HEK293 (cell line): ENCODE measurements at regions not wholly inside any gene's neighbourhood (a gene's known extent, or its start where the extent isn't known, plus 50 kb on each side); places are given as distances from the start of the nearest gene placed in this dataset.
"Not testable (repeated sequence)": the region's sequence is repeated elsewhere in the genome, so short reads cannot be mapped to it uniquely, and the experiment has no call there.

Experiments used
- CTCF ChIA-PET: fragments of 350-600 bp; formaldehyde crosslinking; extraction: SDS; loops from one replicate; lab custom pipeline; 2021; ENCODE audit warnings: antibody characterized with exemption; lab: Yijun Ruan, JAX
- POLR2A ChIA-PET: fragments of 300-600 bp; formaldehyde crosslinking; extraction: SDS; loops from one replicate; lab custom pipeline; 2020; ENCODE audit warnings: antibody characterized with exemption, inconsistent platforms; lab: Yijun Ruan, JAX
- H3K27ac ChIP-seq: fragments of 200-500 bp; sonication (Bioruptor generic); 2 replicates; pipeline ENCODE4 v1.5.1; 2014; ENCODE audit warnings: low read depth, low read length, control low read depth, inconsistent platforms; ENCODE audit errors: extremely low read depth
- H3K36me3 ChIP-seq, 2 experiments: fragments of 200-500 bp in 1 of 2; sonication (Bioruptor generic) in 1 of 2; 1 replicate in 1 of 2; 2 replicates in 1 of 2; pipeline ENCODE4 v1.5.1; 2014 to 2017; ENCODE audit warnings: inconsistent platforms in 2 of 2, low read length in 2 of 2; ENCODE audit not compliant: control insufficient read depth in 2 of 2, insufficient read depth in 1 of 2
- H3K4me1 ChIP-seq: fragments of 200-500 bp; sonication (Bioruptor generic); 2 replicates; pipeline ENCODE4 v1.5.1; 2014; ENCODE audit warnings: mild to moderate bottlenecking, low read length, inconsistent platforms; ENCODE audit not compliant: control insufficient read depth, insufficient read depth
- H3K4me3 ChIP-seq: 2 replicates; pipeline ENCODE4 v1.5.1; 2011; ENCODE audit warnings: low read depth, mild to moderate bottlenecking, control low read depth, low read length, moderate library complexity
- H3K9me3 ChIP-seq: fragments of 200-500 bp; sonication (Bioruptor generic); 2 replicates; pipeline ENCODE4 v1.5.1; 2014; ENCODE audit warnings: low read depth, low read length, inconsistent platforms; ENCODE audit not compliant: control insufficient read depth, insufficient read depth
- HIC1 ChIP-seq: fragments of 450-650 bp; formaldehyde crosslinking; IDR thresholded peaks from 2 replicates; pipeline ENCODE4 v1.5.1; 2016; ENCODE audit warnings: missing biosample characterization, missing genetic modification characterization
- SETDB1 ChIP-seq: IDR thresholded peaks from one replicate; pipeline ENCODE4 v1.6.1; 2017; ENCODE audit warnings: mild to moderate bottlenecking, low read length, moderate library complexity, mixed read lengths; ENCODE audit not compliant: insufficient read length
- TRIM28 ChIP-seq: IDR thresholded peaks from 2 replicates; pipeline ENCODE4 v1.6.1; 2011; ENCODE audit warnings: low read length, control low read depth, borderline replicate concordance
- ZBTB1 ChIP-seq: fragments of 450-650 bp; formaldehyde crosslinking; IDR thresholded peaks from 2 replicates; pipeline ENCODE4 v1.5.1; 2016; ENCODE audit warnings: missing biosample characterization, missing genetic modification characterization
- ZNF10 ChIP-seq: fragments of 450-650 bp; formaldehyde crosslinking; IDR thresholded peaks from 2 replicates; pipeline ENCODE4 v1.5.1; 2017; ENCODE audit warnings: missing biosample characterization, missing genetic modification characterization
- ZNF214 ChIP-seq: fragments of 450-650 bp; formaldehyde crosslinking; IDR thresholded peaks from 2 replicates; pipeline ENCODE4 v1.5.1; 2017; ENCODE audit warnings: missing biosample characterization, mild to moderate bottlenecking, missing genetic modification characterization, borderline replicate concordance
- ZNF223 ChIP-seq: fragments of 450-650 bp; formaldehyde crosslinking; IDR thresholded peaks from 2 replicates; pipeline ENCODE4 v1.5.1; 2016; ENCODE audit warnings: missing biosample characterization, missing genetic modification characterization
- ZNF354C ChIP-seq: fragments of 450-650 bp; formaldehyde crosslinking; IDR thresholded peaks from 2 replicates; pipeline ENCODE4 v1.5.1; 2016; ENCODE audit warnings: missing biosample characterization, missing genetic modification characterization, low read depth, borderline replicate concordance
- ZNF416 ChIP-seq: fragments of 450-650 bp; formaldehyde crosslinking; IDR thresholded peaks from 2 replicates; pipeline ENCODE4 v1.5.1; 2016; ENCODE audit warnings: missing biosample characterization, missing genetic modification characterization
- ZNF529 ChIP-seq: fragments of 450-650 bp; formaldehyde crosslinking; IDR thresholded peaks from 2 replicates; pipeline ENCODE4 v1.5.1; 2017; ENCODE audit warnings: missing genetic modification characterization, missing biosample characterization; ENCODE audit not compliant: insufficient replicate concordance
- ZNF600 ChIP-seq: fragments of 450-650 bp; formaldehyde crosslinking; IDR thresholded peaks from 2 replicates; pipeline ENCODE4 v1.5.1; 2016; ENCODE audit warnings: missing biosample characterization, missing genetic modification characterization
- ZNF621 ChIP-seq: fragments of 450-650 bp; formaldehyde crosslinking; IDR thresholded peaks from 2 replicates; pipeline ENCODE4 v1.5.1; 2017; ENCODE audit warnings: missing biosample characterization, missing genetic modification characterization
- ZNF654 ChIP-seq: fragments of 450-650 bp; formaldehyde crosslinking; IDR thresholded peaks from 2 replicates; pipeline ENCODE4 v1.5.1; 2016; ENCODE audit warnings: low read depth, missing biosample characterization, missing genetic modification characterization
- TF ChIP-seq, protein P1 (sequence below): sonication (generic); formaldehyde crosslinking; IDR thresholded peaks from 2 replicates; pipeline ENCODE4 v1.8.1; 2022; ENCODE audit warnings: mild to moderate bottlenecking, moderate library complexity, missing genetic modification reagents
- TF ChIP-seq, protein P2 (sequence below): fragments of 450-650 bp; formaldehyde crosslinking; IDR thresholded peaks from 2 replicates; pipeline ENCODE4 v1.5.1; 2016; ENCODE audit warnings: missing biosample characterization, missing genetic modification characterization
- TF ChIP-seq, protein P3 (sequence below): fragments of 450-650 bp; formaldehyde crosslinking; IDR thresholded peaks from 2 replicates; pipeline ENCODE4 v1.5.0; 2017; ENCODE audit warnings: missing biosample characterization, missing genetic modification characterization, borderline replicate concordance

GRCh38 chr15:46088486-46089445 is 453.9 kb downstream of the SQOR start (continued):
- TF ChIP-seq ZNF416 (no peak), HIC1 (tag by site-specific recombination) (no peak), ZNF354C (tag by site-specific recombination) (no peak), ZNF600 (no peak), ZNF223 (tag by site-specific recombination) (no peak), TRIM28 (no peak), ZNF529 (tag by site-specific recombination) (no peak), ZBTB1 (tag by site-specific recombination) (no peak), ZNF10 (tag by site-specific recombination) (no peak)

GRCh38 chr15:46089467-46089935 is 454.7 kb downstream of the SQOR start:
- H3K4me3 ChIP-seq = no peak overlapping the region
- H3K9me3 ChIP-seq = no peaks in the 10 kb centered on the region
- no peaks in the 10 kb centered on the region for H3K36me3 ChIP-seq
- H3K27ac ChIP-seq = no peak overlapping the region
- H3K4me1 ChIP-seq = no peaks in the 10 kb centered on the region
- POLR2A ChIA-PET = no interaction called here
- CTCF ChIA-PET = no interaction called here
- no peak for TF ChIP-seq ZNF214 (tag by site-specific recombination)
- TF ChIP-seq, protein P1, sequence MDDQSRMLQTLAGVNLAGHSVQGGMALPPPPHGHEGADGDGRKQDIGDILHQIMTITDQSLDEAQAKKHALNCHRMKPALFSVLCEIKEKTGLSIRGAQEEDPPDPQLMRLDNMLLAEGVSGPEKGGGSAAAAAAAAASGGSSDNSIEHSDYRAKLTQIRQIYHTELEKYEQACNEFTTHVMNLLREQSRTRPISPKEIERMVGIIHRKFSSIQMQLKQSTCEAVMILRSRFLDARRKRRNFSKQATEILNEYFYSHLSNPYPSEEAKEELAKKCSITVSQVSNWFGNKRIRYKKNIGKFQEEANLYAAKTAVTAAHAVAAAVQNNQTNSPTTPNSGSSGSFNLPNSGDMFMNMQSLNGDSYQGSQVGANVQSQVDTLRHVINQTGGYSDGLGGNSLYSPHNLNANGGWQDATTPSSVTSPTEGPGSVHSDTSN = no peak
- TF ChIP-seq, protein P2, sequence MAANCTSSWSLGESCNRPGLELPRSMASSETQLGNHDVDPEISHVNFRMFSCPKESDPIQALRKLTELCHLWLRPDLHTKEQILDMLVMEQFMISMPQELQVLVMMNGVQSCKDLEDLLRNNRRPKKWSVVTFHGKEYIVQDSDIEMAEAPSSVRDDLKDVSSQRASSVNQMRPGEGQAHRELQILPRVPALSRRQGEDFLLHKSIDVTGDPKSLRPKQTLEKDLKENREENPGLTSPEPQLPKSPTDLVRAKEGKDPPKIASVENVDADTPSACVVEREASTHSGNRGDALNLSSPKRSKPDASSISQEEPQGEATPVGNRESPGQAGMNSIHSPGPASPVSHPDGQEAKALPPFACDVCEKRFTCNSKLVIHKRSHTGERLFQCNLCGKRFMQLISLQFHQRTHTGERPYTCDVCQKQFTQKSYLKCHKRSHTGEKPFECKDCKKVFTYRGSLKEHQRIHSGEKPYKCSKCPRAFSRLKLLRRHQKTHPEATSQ (tag by site-specific recombination) = no peak
- TF ChIP-seq ZNF621 (tag by site-specific recombination) = no peak
- TF ChIP-seq, all 188 proteins: peak for 0

DNA sequence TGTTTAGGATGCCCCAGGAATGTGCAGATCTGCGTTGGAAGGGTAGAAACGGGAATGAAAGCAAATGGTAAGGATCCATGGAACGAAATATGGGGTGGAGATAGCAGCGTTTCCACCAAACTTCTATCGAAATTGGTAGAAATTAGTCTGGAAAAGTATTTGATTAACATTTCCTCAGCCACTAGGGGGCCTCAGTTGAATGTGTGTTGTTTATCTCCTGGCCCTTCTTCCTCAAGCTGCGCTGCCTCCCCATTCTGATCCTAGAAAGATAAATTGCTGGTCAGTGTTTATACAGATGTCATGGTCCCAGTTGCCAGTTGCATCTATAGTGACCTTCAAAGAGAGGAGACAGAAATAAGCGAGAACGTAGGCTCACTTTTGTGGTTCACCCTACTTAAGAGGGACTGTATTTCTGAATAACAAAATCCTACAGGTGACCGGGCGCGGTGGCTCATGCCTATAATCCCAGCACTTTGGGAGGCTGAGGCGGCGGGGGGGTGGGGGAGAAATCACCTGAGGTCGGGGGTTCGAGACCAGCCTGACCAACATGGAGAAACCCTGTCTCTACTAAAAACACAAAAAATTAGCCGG is 457.1 kb downstream of the SQOR start:
- POLR2A ChIA-PET = no interaction called here
- H3K36me3 ChIP-seq = no peaks in the 10 kb centered on the region
- H3K4me1 ChIP-seq = no peaks in the 10 kb centered on the region
- TF ChIP-seq, protein P3, sequence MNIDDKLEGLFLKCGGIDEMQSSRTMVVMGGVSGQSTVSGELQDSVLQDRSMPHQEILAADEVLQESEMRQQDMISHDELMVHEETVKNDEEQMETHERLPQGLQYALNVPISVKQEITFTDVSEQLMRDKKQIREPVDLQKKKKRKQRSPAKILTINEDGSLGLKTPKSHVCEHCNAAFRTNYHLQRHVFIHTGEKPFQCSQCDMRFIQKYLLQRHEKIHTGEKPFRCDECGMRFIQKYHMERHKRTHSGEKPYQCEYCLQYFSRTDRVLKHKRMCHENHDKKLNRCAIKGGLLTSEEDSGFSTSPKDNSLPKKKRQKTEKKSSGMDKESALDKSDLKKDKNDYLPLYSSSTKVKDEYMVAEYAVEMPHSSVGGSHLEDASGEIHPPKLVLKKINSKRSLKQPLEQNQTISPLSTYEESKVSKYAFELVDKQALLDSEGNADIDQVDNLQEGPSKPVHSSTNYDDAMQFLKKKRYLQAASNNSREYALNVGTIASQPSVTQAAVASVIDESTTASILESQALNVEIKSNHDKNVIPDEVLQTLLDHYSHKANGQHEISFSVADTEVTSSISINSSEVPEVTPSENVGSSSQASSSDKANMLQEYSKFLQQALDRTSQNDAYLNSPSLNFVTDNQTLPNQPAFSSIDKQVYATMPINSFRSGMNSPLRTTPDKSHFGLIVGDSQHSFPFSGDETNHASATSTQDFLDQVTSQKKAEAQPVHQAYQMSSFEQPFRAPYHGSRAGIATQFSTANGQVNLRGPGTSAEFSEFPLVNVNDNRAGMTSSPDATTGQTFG (tag by site-specific recombination) = no peak
- TF ChIP-seq SETDB1 (no peak), ZNF654 (tag by site-specific recombination) (peak; percentile 42; the same call in 1 of the 2 replicates)
- CTCF ChIA-PET = interaction anchor here (0.6 to 2.4 kb wide), 4 partner anchors 27 to 298 kb away, joined by 3 to 7 read pairs (median 4); no protein-coding TSS in a partner anchor
- no peak overlapping the region for H3K4me3 ChIP-seq
- H3K27ac ChIP-seq = no peak overlapping the region
- no peaks in the 10 kb centered on the region for H3K9me3 ChIP-seq

DNA sequence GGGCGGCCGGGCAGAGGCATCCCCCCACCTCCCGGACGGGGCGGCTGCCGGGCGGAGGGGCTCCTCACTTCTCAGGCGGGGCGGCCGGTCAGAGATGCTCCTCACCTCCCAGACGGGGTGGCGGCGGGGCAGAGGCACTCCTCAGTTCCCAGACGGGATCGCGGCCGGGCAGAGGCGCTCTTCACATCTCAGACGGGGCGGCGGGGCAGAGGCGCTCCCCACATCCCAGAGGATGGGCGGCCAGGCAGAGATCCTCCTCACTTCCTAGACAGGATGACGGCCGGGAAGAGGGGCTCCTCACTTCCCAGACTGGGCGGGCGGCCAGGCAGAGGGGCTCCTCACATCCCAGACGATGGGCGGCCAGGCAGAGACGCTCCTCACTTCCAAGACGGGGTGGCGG is 463.2 kb downstream of the SQOR start:
- POLR2A ChIA-PET = not testable (repeated sequence)

More for the DNA sequence above, 463.2 kb downstream of the SQOR start:
- H3K9me3 ChIP-seq, CTCF ChIA-PET, H3K27ac ChIP-seq, H3K36me3 ChIP-seq, H3K4me1 ChIP-seq, H3K4me3 ChIP-seq: not testable (repeated sequence)
